Stomach (tissue), 4 donors: ENCODE measurements at regions not wholly inside any gene's neighbourhood (a gene's known extent, or its start where the extent isn't known, plus 50 kb on each side); places are given as distances from the start of the nearest gene placed in this dataset.

Source experiments
- CTCF ChIP-seq, 7 experiments: fragments of 450-650 bp in 4 of 7; fragments of 200-600 bp in 3 of 7; sonication (generic) in 3 of 7; IDR thresholded peaks; one replicate each; pipeline ENCODE4 v1.5.1; 2016 to 2019; ENCODE audit warnings: antibody characterized with exemption in 7 of 7, control low read depth in 2 of 7, mild to moderate bottlenecking in 1 of 7
- POLR2A ChIP-seq, 4 donors: fragments of 450-650 bp; IDR thresholded peaks; one replicate each; pipeline ENCODE4 v1.6.1; 2016; ENCODE audit warnings: antibody characterized with exemption in 4 of 4, control low read depth in 2 of 4, mild to moderate bottlenecking in 1 of 4, moderate library complexity in 1 of 4

GRCh38 chr6:159389695-159390094, 220.5 kb downstream of the FNDC1 start:
- TF ChIP-seq CTCF (IDR thresholded peaks at IDR 0.05) (no peak), POLR2A (IDR thresholded peaks at IDR 0.05) (no peak)
